Transverse colon (tissue), 4 donors: ENCODE measurements at regions not wholly inside any gene's neighbourhood (a gene's known extent, or its start where the extent isn't known, plus 50 kb on each side); places are given as distances from the start of the nearest gene placed in this dataset.

Source experiments
- CTCF ChIP-seq, 5 experiments: fragments of 200-600 bp in 3 of 5; fragments of 450-650 bp in 2 of 5; sonication (generic) in 3 of 5; IDR thresholded peaks; 1 replicate in 2 of 5; 2 replicates in 3 of 5; pipeline ENCODE4 v1.5.1; 2016 to 2017; ENCODE audit warnings: antibody characterized with exemption in 5 of 5, inconsistent platforms in 3 of 5, mild to moderate bottlenecking in 2 of 5, moderate library complexity in 1 of 5
- EP300 ChIP-seq: sonication (generic); formaldehyde crosslinking; IDR thresholded peaks from one replicate; pipeline ENCODE4 v1.6.1; 2017; ENCODE audit warnings: antibody characterized with exemption, low read depth
- POLR2A ChIP-seq: fragments of 450-650 bp; IDR thresholded peaks from one replicate; pipeline ENCODE4 v1.6.1; 2016; ENCODE audit warnings: antibody characterized with exemption, mild to moderate bottlenecking, moderate library complexity
- POLR2AphosphoS5 ChIP-seq, 3 donors: sonication (generic); formaldehyde crosslinking; IDR thresholded peaks; one replicate each; pipeline ENCODE4 v1.6.1; 2016; ENCODE audit warnings: antibody characterized with exemption in 3 of 3

DNA sequence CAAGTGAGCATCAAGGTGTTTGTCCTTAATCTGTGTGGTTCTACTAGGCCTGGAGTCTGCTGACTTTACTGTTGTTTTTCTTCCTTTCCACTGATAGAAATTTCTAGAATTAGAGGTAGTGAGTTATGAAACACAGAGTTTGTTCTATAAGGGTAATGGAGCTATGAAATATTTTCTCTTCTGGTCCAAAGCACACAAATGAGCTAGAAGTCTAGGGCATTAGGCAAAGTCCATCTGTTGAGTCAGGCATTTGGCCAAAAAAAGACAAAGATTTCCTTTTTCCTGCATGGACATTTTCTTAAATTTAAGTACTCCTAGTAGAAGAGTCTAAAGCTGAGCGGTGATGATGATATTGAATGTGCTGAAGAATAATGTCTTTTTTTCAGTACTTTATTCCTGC is 174.3 kb upstream of the STXBP5 start:
- no peak for TF ChIP-seq CTCF (IDR thresholded peaks at IDR 0.05)
- TF ChIP-seq EP300: no peak
- TF ChIP-seq POLR2A: no peak
- TF ChIP-seq POLR2AphosphoS5 (IDR thresholded peaks at IDR 0.05): no peak
